B cell (primary cell): ENCODE measurements at regions not wholly inside any gene's neighbourhood (a gene's known extent, or its start where the extent isn't known, plus 50 kb on each side); places are given as distances from the start of the nearest gene placed in this dataset.
"Not testable (repeated sequence)": the region's sequence is repeated elsewhere in the genome, so short reads cannot be mapped to it uniquely, and the experiment has no call there.

ENCODE experiments used
- ATAC-seq: fragments of 200-7000 bp; cut with Tn5 transposase; one replicate; pipeline ENCODE4 v1.10.0; 2021; ENCODE audit warnings: low read depth, mild to moderate bottlenecking, moderate number of reproducible peaks, moderate library complexity
- CTCF ChIA-PET: fragments of 350-600 bp; sonication (Branson Sonifier 250); formaldehyde crosslinking; loops from one replicate; lab custom pipeline; 2021; ENCODE audit warnings: antibody characterized with exemption, inconsistent platforms; lab: Charles Lee
- POLR2A ChIA-PET: fragments of 350-600 bp; sonication (Branson Sonifier 250); formaldehyde crosslinking; loops from one replicate; lab custom pipeline; 2021; ENCODE audit warnings: antibody characterized with exemption; lab: Charles Lee
- DNase-seq: peaks from one replicate; pipeline ENCODE4 v3.0.0; 2013
- H2AFZ ChIP-seq: 2 replicates; pipeline ENCODE4 v1.6.1; 2012; ENCODE audit warnings: mild to moderate bottlenecking, low read depth, low read length; ENCODE audit not compliant: insufficient read depth, poor library complexity, severe bottlenecking
- H3K27ac ChIP-seq, 2 donors: 1 replicate in 1 of 2; 2 replicates in 1 of 2; pipeline ENCODE4 v1.5.1; 2012 to 2013; ENCODE audit warnings: low read length in 2 of 2, mild to moderate bottlenecking in 2 of 2, moderate library complexity in 1 of 2
- H3K27me3 ChIP-seq, 4 experiments: fragments of 200-600 bp in 1 of 4; sonication (generic) in 1 of 4; replicated peaks in 1 of 4; 1 replicate in 2 of 4; 2 replicates in 2 of 4; pipeline versions ENCODE4 v1.6.1 to v1.7.0; 2013 to 2016; ENCODE audit warnings: low read length in 3 of 4, mild to moderate bottlenecking in 2 of 4, mixed read lengths in 1 of 4, moderate library complexity in 1 of 4; ENCODE audit not compliant: insufficient read depth in 4 of 4, control insufficient read depth in 3 of 4; ENCODE audit errors: control extremely low read depth in 1 of 4
- H3K36me3 ChIP-seq, 2 experiments: replicated peaks in 1 of 2; 1 replicate in 1 of 2; 2 replicates in 1 of 2; pipeline versions ENCODE4 v1.6.1 to v1.7.1; 2013; ENCODE audit warnings: low read length in 1 of 2; ENCODE audit not compliant: insufficient read depth in 2 of 2, control insufficient read depth in 1 of 2; ENCODE audit errors: control extremely low read depth in 1 of 2, extremely low read depth in 1 of 2
- H3K4me1 ChIP-seq, 2 donors: fragments of 200-600 bp in 1 of 2; sonication (generic) in 1 of 2; 1 replicate in 1 of 2; 2 replicates in 1 of 2; pipeline versions ENCODE4 v1.5.1 to v1.6.1; 2013 to 2017; ENCODE audit warnings: low read length in 2 of 2; ENCODE audit not compliant: control insufficient read depth in 2 of 2, insufficient read depth in 2 of 2
- H3K4me2 ChIP-seq: replicated peaks from 2 replicates; pipeline ENCODE3; 2012; ENCODE audit warnings: mild to moderate bottlenecking, low read depth, low read length; ENCODE audit not compliant: poor library complexity, severe bottlenecking
- H3K4me3 ChIP-seq, 5 experiments: fragments of 200-600 bp in 1 of 5; sonication (generic) in 1 of 5; 1 replicate in 3 of 5; 2 replicates in 2 of 5; pipeline versions ENCODE4 v1.5.1 to v1.7.0; 2011 to 2016; ENCODE audit warnings: low read length in 4 of 5, mild to moderate bottlenecking in 4 of 5, low read depth in 2 of 5, control low read depth in 1 of 5, moderate library complexity in 1 of 5; ENCODE audit not compliant: insufficient read depth in 1 of 5; ENCODE audit errors: control extremely low read depth in 1 of 5, extremely low read depth in 1 of 5
- H3K79me2 ChIP-seq: fragments of 200-600 bp; sonication (generic); one replicate; pipeline ENCODE4 v1.6.0; 2016; ENCODE audit warnings: low read length; ENCODE audit not compliant: control insufficient read depth, insufficient read depth
- H3K9ac ChIP-seq: fragments of 200-600 bp; sonication (generic); 2 replicates; pipeline ENCODE4 v1.6.1; 2017; ENCODE audit warnings: mild to moderate bottlenecking, low read length, moderate library complexity
- H3K9me3 ChIP-seq, 3 donors: one replicate each; pipeline versions ENCODE4 v1.6.1 to v1.7.1; 2013; ENCODE audit warnings: low read length in 2 of 3; ENCODE audit not compliant: control insufficient read depth in 2 of 3, insufficient read depth in 1 of 3; ENCODE audit errors: control extremely low read depth in 1 of 3
- H4K20me1 ChIP-seq: 2 replicates; pipeline ENCODE4 v1.6.0; 2012; ENCODE audit warnings: mild to moderate bottlenecking, low read length; ENCODE audit not compliant: insufficient read depth, control insufficient read depth, poor library complexity, severe bottlenecking
- H3K27ac Mint-ChIP-seq: one replicate; pipeline ENCODE4 v1.8.0; 2021; ENCODE audit warnings: mixed read lengths
- H3K27me3 Mint-ChIP-seq: one replicate; pipeline ENCODE4 v1.8.0; 2021; ENCODE audit warnings: mixed read lengths
- H3K4me1 Mint-ChIP-seq: one replicate; pipeline ENCODE4 v1.8.0; 2021; ENCODE audit warnings: mixed read lengths
- H3K4me3 Mint-ChIP-seq: one replicate; pipeline ENCODE4 v1.8.0; 2021; ENCODE audit warnings: mixed read lengths
- H3K9me3 Mint-ChIP-seq: one replicate; pipeline ENCODE4 v1.8.0; 2022; ENCODE audit warnings: mixed read lengths; ENCODE audit not compliant: insufficient read depth
- CTCF ChIP-seq: fragments of 200-600 bp; IDR thresholded peaks from one replicate; pipeline ENCODE4 v1.8.0; 2022; ENCODE audit warnings: antibody characterized with exemption, mild to moderate bottlenecking
- EZH2 ChIP-seq: IDR thresholded peaks from 2 replicates; pipeline ENCODE4 v1.6.1; 2012; ENCODE audit warnings: borderline replicate concordance, low read depth, mild to moderate bottlenecking, moderate library complexity, low read length; ENCODE audit not compliant: insufficient read depth, poor library complexity, severe bottlenecking
- WGBS: methylation state at CpG from one replicate; pipeline ENCODE4 v1.1.5; 2013; ENCODE audit warnings: missing lambda C conversion rate; ENCODE audit not compliant: insufficient coverage; 5-methylcytosine and 5-hydroxymethylcytosine counted together
- intact Hi-C: fragments of 100-400 bp; cut with micrococcal nuclease; formaldehyde crosslinking; loops from one replicate; pipeline ENCODE4 v1.10.0; 2022

- TF ChIP-seq CTCF (no peak), EZH2 (no peak)
- no CpG with 5 or more reads among the region's 4 CpGs for WGBS
- Histone ChIP-seq H3K9me3 (no peaks in the 10 kb centered on the region), H3K9ac (no peak overlapping the region), H3K27me3 (no peaks in the 10 kb centered on the region), H3K79me2 (no peaks in the 10 kb centered on the region), H3K4me2 (no peak overlapping the region), H3K27ac (no peak overlapping the region), H4K20me1 (no peaks in the 10 kb centered on the region), H3K4me3 (no peak overlapping the region), H2AFZ (no peak overlapping the region), H3K4me1 (no peaks in the 10 kb centered on the region), H3K36me3 (no peaks in the 10 kb centered on the region)
- ATAC-seq (no peak), DNase-seq (no peak)
- Mint-ChIP-seq H3K4me1 (peaks cover 14% of the 10 kb centered on the region), H3K27ac (no peak overlapping the region), H3K9me3 (no peaks in the 10 kb centered on the region), H3K27me3 (peaks cover 10% of the 10 kb centered on the region), H3K4me3 (no peak overlapping the region)
- intact Hi-C loops, result no loop called here
- CTCF ChIA-PET, result interaction anchor here (0.7 kb wide), 1 partner anchor 209 kb away, joined by 6 read pairs; no protein-coding TSS in a partner anchor
- POLR2A ChIA-PET, result no interaction called here
Observed at GRCh38 chr17:20914658-20915057, 128.2 kb downstream of the USP22 start.

- Histone ChIP-seq H3K4me3 (no peak overlapping the region), H2AFZ (peak overlapping the region; percentile 16), H3K9ac (no peak overlapping the region), H3K36me3 (no peaks in the 10 kb centered on the region), H3K4me2 (no peak overlapping the region), H3K9me3 (no peaks in the 10 kb centered on the region), H3K4me1 (no peaks in the 10 kb centered on the region), H3K79me2 (no peaks in the 10 kb centered on the region), H3K27me3 (peaks cover 0 to 9% (median 0%) of the 10 kb centered on the region in 4 experiments), H3K27ac (no peak overlapping the region), H4K20me1 (no peaks in the 10 kb centered on the region)
- intact Hi-C loops, result no loop called here
- peaks cover 14% of the 10 kb centered on the region for H3K4me1 Mint-ChIP-seq
- TF ChIP-seq EZH2, result no peak
- no peak for TF ChIP-seq CTCF
- WGBS, result 91% methylated on average over 2 of the region's 4 CpGs
- POLR2A ChIA-PET, result no interaction called here
- ATAC-seq (no peak), DNase-seq (no peak)
- CTCF ChIA-PET, result no interaction called here
- peaks cover 18% of the 10 kb centered on the region for H3K27me3 Mint-ChIP-seq
- H3K9me3 Mint-ChIP-seq, result no peaks in the 10 kb centered on the region
- H3K4me3 Mint-ChIP-seq, result no peak overlapping the region
- H3K27ac Mint-ChIP-seq, result no peak overlapping the region
Observed at GRCh38 chr17:20916383-20916782, 126.4 kb downstream of the USP22 start.

- H3K4me1 Mint-ChIP-seq, result peaks cover 14% of the 10 kb centered on the region
- H3K4me3 Mint-ChIP-seq, CTCF ChIA-PET, H3K4me3 ChIP-seq, H3K4me2 ChIP-seq, H2AFZ ChIP-seq, H3K79me2 ChIP-seq, POLR2A ChIA-PET, ATAC-seq, DNase-seq, H3K4me1 ChIP-seq, H3K27ac ChIP-seq, H3K27me3 ChIP-seq, H3K36me3 ChIP-seq, H3K9ac ChIP-seq, H3K9me3 ChIP-seq, H3K27ac Mint-ChIP-seq, H3K9me3 Mint-ChIP-seq, H4K20me1 ChIP-seq, intact Hi-C loops: not testable (repeated sequence)
- WGBS, result no CpG with 5 or more reads among the region's 10 CpGs
- H3K27me3 Mint-ChIP-seq, result peaks cover 18% of the 10 kb centered on the region
Observed at GRCh38 chr17:20917610-20918306, 125.1 kb downstream of the USP22 start.
